A673 (cell line): ENCODE measurements at regions not wholly inside any gene's neighbourhood (a gene's known extent, or its start where the extent isn't known, plus 50 kb on each side); places are given as distances from the start of the nearest gene placed in this dataset.
"Not testable (repeated sequence)": the region's sequence is repeated elsewhere in the genome, so short reads cannot be mapped to it uniquely, and the experiment has no call there.

Source experiments
- BruUV-seq: library from RNA; stranded (reverse); fragments of 400-500 nt; replicated peaks from 2 replicates; lab custom pipeline; 2021; lab: Mats Ljungman, UMichigan
- CTCF ChIA-PET: fragments of 300-600 bp; sonication (Branson Sonifier 250); formaldehyde crosslinking; loops from one replicate; lab custom pipeline; 2022; ENCODE audit warnings: antibody characterized with exemption; lab: Charles Lee
- POLR2A ChIA-PET: fragments of 300-600 bp; sonication (Branson Sonifier 250); formaldehyde crosslinking; loops from one replicate; lab custom pipeline; 2022; ENCODE audit warnings: antibody characterized with exemption; ENCODE audit not compliant: low non-redundant PET; lab: Charles Lee
- DNase-seq: peaks from one replicate; pipeline ENCODE4 v3.0.0-alpha.2; 2015; ENCODE audit warnings: low spot score
- H3K27ac ChIP-seq: fragments of 200-600 bp; sonication (generic); 2 replicates; pipeline ENCODE4 v1.5.1; 2016; ENCODE audit warnings: mixed run types, low read depth, mild to moderate bottlenecking, mixed read lengths, antibody characterized with exemption, low read length; ENCODE audit not compliant: poor library complexity, severe bottlenecking
- H3K27me3 ChIP-seq: fragments of 200-600 bp; sonication (generic); replicated peaks from 2 replicates; pipeline ENCODE4 v1.6.1; 2017; ENCODE audit warnings: mixed run types, low read depth, mild to moderate bottlenecking, mixed read lengths, antibody characterized with exemption, low read length; ENCODE audit not compliant: insufficient read depth, poor library complexity
- H3K36me3 ChIP-seq: fragments of 200-600 bp; sonication (generic); 2 replicates; pipeline ENCODE4 v1.6.1; 2016; ENCODE audit warnings: mixed run types, mild to moderate bottlenecking, mixed read lengths, antibody characterized with exemption, low read length; ENCODE audit not compliant: insufficient read depth, poor library complexity, severe bottlenecking
- H3K4me1 ChIP-seq: fragments of 200-600 bp; sonication (generic); 2 replicates; pipeline ENCODE4 v1.6.1; 2017; ENCODE audit warnings: mixed run types, mild to moderate bottlenecking, mixed read lengths, antibody characterized with exemption, low read length; ENCODE audit not compliant: insufficient read depth, poor library complexity, severe bottlenecking
- H3K4me3 ChIP-seq: fragments of 200-600 bp; sonication (generic); 2 replicates; pipeline ENCODE4 v1.5.1; 2016; ENCODE audit warnings: low read depth, mixed run types, mild to moderate bottlenecking, mixed read lengths, low read length; ENCODE audit not compliant: poor library complexity, severe bottlenecking
- H3K9me3 ChIP-seq: fragments of 200-600 bp; sonication (generic); 2 replicates; pipeline ENCODE4 v1.6.1; 2016; ENCODE audit warnings: mixed run types, low read depth, mild to moderate bottlenecking, mixed read lengths, antibody characterized with exemption, low read length; ENCODE audit not compliant: poor library complexity, severe bottlenecking
- EZH2 ChIP-seq: fragments of 200-600 bp; sonication (generic); IDR thresholded peaks from 2 replicates; pipeline ENCODE4 v1.6.1; 2017; ENCODE audit warnings: borderline replicate concordance, low read depth, mild to moderate bottlenecking, mixed read lengths, antibody characterized with exemption, low read length; ENCODE audit not compliant: poor library complexity, severe bottlenecking
- intact Hi-C: fragments of 100-400 bp; cut with micrococcal nuclease; formaldehyde crosslinking; loops from one replicate; pipeline ENCODE4 v1.10.0; 2022; ENCODE audit not compliant: unreplicated experiment
- TF ChIP-seq, protein P1 (sequence below): fragments of 300-800, 200-600 bp; sonication (generic); conservative IDR thresholded peaks from 2 replicates; pipeline ENCODE4 v1.5.1; 2017; ENCODE audit warnings: low read depth, mild to moderate bottlenecking, antibody characterized with exemption, low read length, moderate library complexity, mixed read lengths

DNA sequence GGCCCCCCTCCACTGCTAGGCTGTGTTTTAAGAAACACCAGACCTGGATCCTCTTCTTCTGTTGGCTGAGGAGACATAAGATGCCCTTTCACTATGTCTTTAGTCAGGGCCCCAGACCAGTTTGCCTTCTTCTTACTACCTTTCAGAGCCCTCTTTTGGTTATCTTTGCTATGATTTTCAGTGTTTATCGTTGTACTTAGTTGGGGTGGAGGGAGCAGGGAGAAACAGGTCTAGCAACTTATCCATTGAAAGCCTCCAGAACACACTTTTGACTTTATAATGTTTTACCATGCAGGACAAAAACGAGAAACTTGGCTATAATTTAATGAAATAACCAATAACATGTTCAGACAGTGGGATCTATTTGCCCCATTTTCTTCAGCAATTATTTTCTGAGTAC lies 525.2 kb downstream of the TNS3 start:
- intact Hi-C loops: no loop called here
- BruUV-seq: no TSS peak
- CTCF ChIA-PET: no interaction called here
- no peak for DNase-seq
- H3K9me3 ChIP-seq: no peaks in the 10 kb centered on the region
- H3K27me3 ChIP-seq: no peaks in the 10 kb centered on the region
- no peaks in the 10 kb centered on the region for H3K36me3 ChIP-seq
- TF ChIP-seq, protein P1, sequence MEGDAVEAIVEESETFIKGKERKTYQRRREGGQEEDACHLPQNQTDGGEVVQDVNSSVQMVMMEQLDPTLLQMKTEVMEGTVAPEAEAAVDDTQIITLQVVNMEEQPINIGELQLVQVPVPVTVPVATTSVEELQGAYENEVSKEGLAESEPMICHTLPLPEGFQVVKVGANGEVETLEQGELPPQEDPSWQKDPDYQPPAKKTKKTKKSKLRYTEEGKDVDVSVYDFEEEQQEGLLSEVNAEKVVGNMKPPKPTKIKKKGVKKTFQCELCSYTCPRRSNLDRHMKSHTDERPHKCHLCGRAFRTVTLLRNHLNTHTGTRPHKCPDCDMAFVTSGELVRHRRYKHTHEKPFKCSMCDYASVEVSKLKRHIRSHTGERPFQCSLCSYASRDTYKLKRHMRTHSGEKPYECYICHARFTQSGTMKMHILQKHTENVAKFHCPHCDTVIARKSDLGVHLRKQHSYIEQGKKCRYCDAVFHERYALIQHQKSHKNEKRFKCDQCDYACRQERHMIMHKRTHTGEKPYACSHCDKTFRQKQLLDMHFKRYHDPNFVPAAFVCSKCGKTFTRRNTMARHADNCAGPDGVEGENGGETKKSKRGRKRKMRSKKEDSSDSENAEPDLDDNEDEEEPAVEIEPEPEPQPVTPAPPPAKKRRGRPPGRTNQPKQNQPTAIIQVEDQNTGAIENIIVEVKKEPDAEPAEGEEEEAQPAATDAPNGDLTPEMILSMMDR: no peak
- TF ChIP-seq EZH2: no peak
- no peak overlapping the region for H3K4me3 ChIP-seq
- POLR2A ChIA-PET: no interaction called here
- H3K27ac ChIP-seq: no peak overlapping the region
- H3K4me1 ChIP-seq: no peaks in the 10 kb centered on the region

DNA sequence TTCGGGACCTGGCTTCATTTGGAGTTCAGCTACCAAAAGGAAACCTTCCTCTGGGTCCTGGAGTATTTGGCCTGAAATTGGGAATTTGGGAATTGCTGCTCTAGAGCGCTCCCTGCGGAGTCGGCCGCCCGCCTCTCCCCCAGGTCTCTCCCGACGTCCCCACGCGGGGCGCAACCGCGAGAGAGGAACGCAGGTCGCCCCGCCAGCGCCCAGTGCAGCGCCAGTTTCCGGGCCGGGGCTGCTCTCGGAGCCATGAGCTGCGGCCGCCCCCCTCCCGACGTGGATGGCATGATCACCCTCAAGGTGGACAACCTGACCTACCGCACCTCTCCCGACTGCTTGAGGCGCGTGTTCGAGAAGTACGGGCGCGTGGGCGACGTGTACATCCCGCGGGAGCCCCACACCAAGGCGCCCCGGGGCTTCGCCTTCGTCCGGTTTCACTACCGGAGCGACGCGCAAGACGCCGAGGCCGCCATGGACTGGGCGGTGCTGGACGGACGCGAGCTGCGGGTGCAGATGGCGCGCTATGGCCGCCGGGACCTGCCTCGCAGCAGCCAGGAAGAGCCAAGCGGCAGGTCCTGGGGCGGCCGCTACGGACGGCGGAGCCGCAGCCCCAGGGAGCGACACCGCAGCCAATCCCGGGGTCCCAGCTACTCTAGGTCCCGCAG lies 529.2 kb downstream of the TNS3 start:
- DNase-seq, BruUV-seq, CTCF ChIA-PET, POLR2A ChIA-PET, H3K27ac ChIP-seq, H3K4me3 ChIP-seq, H3K9me3 ChIP-seq, intact Hi-C loops, H3K4me1 ChIP-seq, H3K27me3 ChIP-seq, H3K36me3 ChIP-seq: not testable (repeated sequence)

GRCh38 chr7:47049234-47049774 lies 532.6 kb downstream of the TNS3 start:
- no peak overlapping the region for H3K27ac ChIP-seq

More at GRCh38 chr7:47049234-47049774, 532.6 kb downstream of the TNS3 start:
- Histone ChIP-seq H3K9me3 (no peaks in the 10 kb centered on the region), H3K27me3 (no peaks in the 10 kb centered on the region), H3K4me1 (peaks cover 22% of the 10 kb centered on the region), H3K36me3 (no peaks in the 10 kb centered on the region), H3K4me3 (no peak overlapping the region)
- intact Hi-C loops: no loop called here
- TF ChIP-seq EZH2: no peak
- TF ChIP-seq, protein P1: no peak
- POLR2A ChIA-PET: no interaction called here
- BruUV-seq: no TSS peak
- no peak for DNase-seq
- CTCF ChIA-PET: no interaction called here
